NCI-H2081 (cell line): ENCODE measurements at regions not wholly inside any gene's neighbourhood (a gene's known extent, or its start where the extent isn't known, plus 50 kb on each side); places are given as distances from the start of the nearest gene placed in this dataset.
A peak's percentile ranks its signal among the peaks of the same experiment; 100 is the strongest.

ENCODE experiments used
- DNase-seq, 2 experiments: peaks; one replicate each; lab custom pipeline; 2025; lab: John Stamatoyannopoulos, UW

DNA sequence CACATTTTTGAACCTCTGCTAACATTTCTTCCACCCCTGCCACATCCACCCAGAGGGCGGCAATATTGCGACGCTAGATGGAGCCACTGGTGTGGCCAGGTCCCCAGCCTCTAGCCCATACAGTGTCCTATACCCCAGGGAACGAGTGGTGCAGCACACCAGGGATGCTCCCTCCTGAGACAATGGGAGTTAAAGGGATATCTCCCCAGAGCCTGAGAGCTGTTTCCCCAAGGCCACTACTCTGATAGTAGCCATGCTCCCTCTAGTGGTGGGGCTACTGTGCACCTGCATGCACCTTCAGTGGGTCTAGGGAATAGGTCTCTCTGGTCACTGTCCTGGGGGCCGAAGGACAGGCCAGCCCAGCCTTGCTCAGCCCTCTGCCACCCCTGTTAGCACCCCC lies 336.4 kb upstream of the FSHR start:
- DNase-seq: peak; percentile 60 to 73

- DNase-seq: peak in 1 of 2 experiments; percentile 30
Observed at GRCh38 chr2:49487139-49487538, 332.8 kb upstream of the FSHR start.

GRCh38 chr2:49480520-49480919 lies 326.2 kb upstream of the FSHR start:
- no peak for DNase-seq

GRCh38 chr2:49465157-49465831 lies 311.0 kb upstream of the FSHR start:
- DNase-seq: no peak

DNA sequence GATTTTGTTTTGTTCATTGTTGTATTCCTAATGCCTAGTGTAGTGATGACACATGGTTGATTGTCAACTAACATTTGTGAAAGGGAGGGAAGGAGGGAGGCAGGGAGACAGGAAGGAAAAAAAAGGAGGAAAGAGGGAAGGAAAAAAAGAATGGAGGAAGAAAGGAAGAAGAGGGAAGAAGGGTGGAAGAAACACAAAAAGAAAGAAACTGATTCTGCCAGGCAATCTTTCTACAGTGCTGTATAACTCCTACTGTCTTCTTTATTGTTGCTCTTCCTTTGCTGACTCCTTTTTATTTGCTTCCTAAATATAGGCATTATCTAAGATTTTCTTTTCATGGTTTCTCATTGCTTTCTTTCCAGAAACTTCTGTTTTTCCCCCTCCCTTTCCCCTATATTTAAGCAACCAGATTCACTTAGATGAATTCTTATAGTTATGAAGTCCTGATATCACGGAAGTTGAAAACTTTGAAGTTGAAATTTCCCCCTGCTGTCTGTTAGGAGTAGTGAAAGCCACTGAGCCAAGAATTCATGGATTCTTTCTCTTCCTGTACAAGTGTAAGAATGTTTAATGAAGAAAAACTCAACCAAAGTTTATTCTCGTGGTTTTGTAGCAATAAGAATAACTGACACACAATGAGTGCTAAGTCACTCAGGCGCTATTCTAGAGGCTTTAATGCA lies 305.1 kb upstream of the FSHR start:
- DNase-seq: no peak

GRCh38 chr2:49444005-49444404 lies 289.7 kb upstream of the FSHR start:
- no peak for DNase-seq

DNA sequence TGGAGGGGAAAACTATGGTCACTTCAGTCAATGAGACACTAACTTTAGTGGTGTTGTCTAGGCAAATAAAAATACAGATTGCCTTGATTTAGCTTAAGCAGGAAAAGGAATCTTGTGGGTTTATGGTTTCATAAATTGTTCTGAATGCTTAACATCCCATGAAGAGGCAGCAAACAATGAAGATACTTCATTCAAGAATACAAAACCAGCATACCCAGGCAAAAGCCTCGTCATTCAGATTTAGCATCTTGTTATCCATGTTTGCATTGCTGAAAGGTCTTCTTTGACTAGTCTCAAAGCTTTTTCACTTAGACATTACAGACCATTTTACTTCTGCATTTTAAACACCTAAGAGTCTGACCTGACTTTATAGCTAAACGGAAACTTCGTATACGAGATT lies 272.7 kb upstream of the FSHR start:
- DNase-seq: no peak

DNA sequence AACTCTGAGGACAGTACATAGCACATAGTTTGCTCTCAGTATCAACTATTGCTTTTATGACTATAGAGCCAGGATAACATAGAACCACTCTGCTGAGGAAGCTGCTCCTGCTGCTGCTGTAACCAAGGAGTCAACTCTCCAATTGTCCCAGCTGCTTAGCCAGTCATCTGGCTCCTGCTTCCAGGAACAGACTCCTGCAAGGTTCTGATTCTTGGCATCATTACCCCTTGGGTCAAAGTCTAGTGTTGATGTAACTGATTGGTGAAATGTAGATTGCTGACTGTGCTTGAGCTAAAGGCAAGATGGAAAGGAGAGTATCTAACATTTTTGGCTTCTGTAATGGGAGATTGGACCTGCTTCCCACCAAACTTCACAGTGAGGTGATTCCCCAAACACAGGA lies 261.9 kb upstream of the FSHR start:
- DNase-seq: no peak

DNA sequence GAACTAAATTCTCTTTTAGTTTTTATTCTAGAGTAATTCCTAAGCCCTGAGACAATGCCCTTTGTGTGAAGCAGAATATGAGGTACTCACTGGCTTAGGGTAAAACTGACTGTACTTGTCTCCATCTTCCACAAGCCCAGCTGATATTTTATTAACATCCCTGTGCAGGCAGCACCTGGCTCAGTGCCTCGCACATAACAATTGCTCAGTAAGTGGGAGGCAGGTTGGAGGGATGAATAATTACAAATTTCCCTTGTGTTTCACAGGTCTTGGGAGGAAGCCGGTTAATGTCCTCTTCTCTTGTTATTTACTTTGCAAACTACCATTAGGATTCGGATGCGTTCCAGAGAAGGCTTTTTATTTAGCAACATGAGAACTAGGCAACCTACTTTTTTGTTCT lies 249.8 kb upstream of the FSHR start:
- DNase-seq: peak; percentile 44 to 89

GRCh38 chr2:49403637-49404036 lies 249.3 kb upstream of the FSHR start:
- DNase-seq: peak; percentile 15 to 59

- no peak for DNase-seq
Observed at GRCh38 chr2:49379406-49379805, 225.1 kb upstream of the FSHR start.

DNA sequence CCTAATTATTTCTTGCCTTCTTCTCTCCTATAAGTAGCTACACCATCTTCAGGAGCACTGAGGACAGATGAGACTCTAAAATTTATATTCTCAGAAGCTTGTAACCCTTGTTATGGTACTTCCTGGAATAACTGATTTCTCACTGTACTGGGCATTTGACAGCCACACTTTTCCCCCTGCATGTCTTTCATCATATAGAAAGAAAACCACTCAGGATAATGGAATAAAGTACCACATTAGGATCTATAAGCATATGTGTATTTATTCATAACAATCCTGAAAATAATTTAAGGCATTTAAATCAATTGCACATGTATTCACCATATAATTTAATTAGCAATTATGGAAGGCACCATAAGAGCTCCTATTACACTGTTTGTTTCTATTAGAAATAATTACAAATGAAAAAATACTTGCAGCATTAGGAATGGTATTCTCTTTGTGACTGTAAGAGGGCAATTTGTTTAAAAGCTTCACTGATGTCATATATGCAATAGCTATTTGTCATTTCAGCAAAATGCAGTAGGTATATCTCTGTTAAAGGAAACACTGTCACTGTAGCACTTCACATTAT lies 216.9 kb upstream of the FSHR start:
- no peak for DNase-seq

DNA sequence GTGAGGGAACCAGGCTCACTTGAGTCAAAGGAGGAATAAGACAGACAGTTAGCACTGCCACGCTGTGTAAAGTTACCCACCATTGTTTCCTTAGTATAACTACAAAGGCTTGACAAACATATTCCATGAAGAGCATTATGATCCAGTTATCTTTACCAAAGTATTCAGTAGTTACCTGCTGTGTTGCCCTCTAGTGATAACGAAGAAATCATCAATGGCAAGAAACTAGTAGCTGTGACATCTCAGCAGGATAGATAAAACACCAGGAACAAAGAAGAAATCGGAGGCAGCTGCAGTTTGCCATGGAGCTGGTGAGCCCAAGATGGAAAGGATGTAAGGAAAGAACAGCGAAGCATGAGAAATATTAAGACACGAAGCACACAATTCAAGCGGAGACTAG lies 215.3 kb upstream of the FSHR start:
- DNase-seq: no peak

DNA sequence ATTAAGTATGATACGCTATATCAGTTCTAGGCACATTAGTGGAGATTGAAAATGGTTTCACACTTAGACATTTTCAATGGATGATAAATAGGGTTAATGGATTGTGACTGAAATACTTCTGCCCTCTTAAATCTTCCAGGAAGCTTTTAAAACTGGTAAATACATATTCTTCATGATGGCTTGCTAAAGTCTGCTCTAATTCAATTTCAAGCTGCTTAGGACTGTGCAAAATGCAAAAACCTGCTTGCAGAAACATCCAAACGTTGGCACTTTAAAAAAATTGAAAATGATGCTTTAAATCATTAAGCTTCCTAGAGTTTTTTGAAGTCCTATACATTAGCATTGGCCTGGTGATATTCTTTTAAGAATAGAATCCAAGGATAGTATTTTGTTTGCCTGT lies 214.8 kb upstream of the FSHR start:
- no peak for DNase-seq

- no peak for DNase-seq
Observed at GRCh38 chr2:49367003-49367402, 212.7 kb upstream of the FSHR start.

DNA sequence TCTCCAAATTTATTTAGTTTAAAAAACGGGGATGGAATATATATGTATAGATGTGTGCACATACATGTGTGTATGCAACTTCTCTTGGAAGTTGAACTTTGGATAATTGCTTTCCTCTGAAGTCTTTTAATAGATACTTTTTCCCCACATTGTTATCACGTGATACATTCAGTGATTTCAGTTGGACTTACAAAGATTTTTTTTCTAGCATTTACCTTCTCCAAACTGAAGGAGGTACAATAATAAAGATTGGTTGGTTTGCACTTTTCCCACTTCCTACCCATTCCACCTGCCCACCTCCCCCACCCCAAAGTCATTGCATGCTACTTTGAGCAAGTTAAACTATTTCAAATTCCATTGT lies 206.1 kb upstream of the FSHR start:
- no peak for DNase-seq

- DNase-seq: peak in 1 of 2 experiments; percentile 41
Observed at GRCh38 chr2:49359721-49360406, 205.5 kb upstream of the FSHR start.

- no peak for DNase-seq
Observed at GRCh38 chr2:49355611-49356010, 201.3 kb upstream of the FSHR start.

DNA sequence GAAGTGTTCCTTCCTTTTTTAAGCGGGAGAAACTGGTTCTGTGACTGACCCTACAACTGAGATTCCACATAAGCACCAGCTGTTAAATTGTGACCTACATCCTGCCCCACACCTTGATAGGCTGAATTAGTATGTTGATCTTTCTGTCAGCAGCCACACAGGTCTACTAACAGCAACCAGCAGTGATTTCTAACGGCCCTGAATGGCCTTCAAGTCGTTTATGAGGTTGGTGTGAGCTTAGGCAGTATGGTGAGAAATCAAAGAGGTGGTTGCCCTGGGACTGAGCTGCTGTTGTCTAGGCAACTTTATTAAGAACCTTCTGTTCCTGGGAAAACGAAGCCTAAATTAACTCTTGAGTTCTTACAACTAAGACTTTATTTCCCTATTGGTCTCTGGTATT lies 197.2 kb upstream of the FSHR start:
- DNase-seq: no peak

GRCh38 chr2:49343638-49344037 lies 189.3 kb upstream of the FSHR start:
- no peak for DNase-seq

DNA sequence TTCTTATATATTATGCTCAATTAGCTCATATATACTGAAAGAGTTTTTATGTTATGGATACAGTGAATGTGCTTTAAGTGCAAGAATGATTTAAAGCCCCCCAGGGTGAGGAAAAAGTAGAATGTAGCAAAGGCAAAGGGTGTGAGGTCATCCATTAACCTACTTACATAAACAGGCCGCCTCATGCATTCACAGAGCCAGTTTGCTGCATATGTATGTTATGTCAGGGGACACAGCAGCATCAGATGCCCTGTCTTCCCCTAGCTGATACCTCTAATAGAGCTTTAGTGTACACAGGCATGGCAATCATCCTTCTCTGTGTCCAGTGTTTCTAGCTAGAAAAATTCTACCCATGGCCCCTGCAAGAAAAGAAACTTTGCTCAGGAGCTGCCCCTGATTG lies 187.8 kb upstream of the FSHR start:
- no peak for DNase-seq

DNA sequence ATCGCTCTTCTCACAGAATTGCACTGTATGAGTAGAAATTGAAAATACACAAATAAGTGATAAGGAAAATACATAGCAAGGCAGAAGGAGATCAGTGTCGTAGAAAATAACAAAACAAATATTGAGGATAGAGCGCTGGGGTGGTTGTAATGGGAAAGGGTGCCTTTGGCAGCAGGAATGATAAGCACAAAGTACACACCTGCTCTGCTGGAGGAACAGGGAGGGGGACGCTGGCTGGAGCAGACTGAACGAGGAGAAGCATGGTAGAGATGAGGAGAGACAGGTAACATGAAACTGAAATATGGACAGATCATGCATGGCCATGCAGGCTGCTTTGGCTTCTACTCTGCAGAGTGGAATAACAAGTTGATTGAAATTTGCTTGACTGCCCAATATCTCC lies 181.2 kb upstream of the FSHR start:
- DNase-seq: peak in 1 of 2 experiments; percentile 25

- no peak for DNase-seq
Observed at GRCh38 chr2:49332415-49332814, 178.1 kb upstream of the FSHR start.
